Heart right ventricle (tissue), 16 donors: ENCODE measurements at regions not wholly inside any gene's neighbourhood (a gene's known extent, or its start where the extent isn't known, plus 50 kb on each side); places are given as distances from the start of the nearest gene placed in this dataset.

Experiments
- ATAC-seq, 8 donors: fragments of 200-7000 bp; cut with Tn5 transposase; one replicate each; pipeline ENCODE4 v1.9.1; 2020; ENCODE audit warnings: mild to moderate bottlenecking in 8 of 8, moderate library complexity in 8 of 8, moderate number of reproducible peaks in 1 of 8
- DNase-seq, 2 donors: peaks; one replicate each; pipeline ENCODE4 v3.0.0-alpha.2; 2020
- H3K27ac ChIP-seq, 10 donors: fragments of 200-600 bp; sonication (generic) in 2 of 10; one replicate each; pipeline versions ENCODE4 v1.5.0 to v1.8.0; 2020 to 2022; ENCODE audit warnings: mild to moderate bottlenecking in 3 of 10
- H3K27me3 ChIP-seq, 7 donors: fragments of 200-600 bp; one replicate each; pipeline ENCODE4 v1.8.0; 2021 to 2022; ENCODE audit warnings: mild to moderate bottlenecking in 2 of 7
- H3K36me3 ChIP-seq, 9 donors: fragments of 200-600 bp; sonication (generic) in 1 of 9; one replicate each; pipeline versions ENCODE4 v1.5.0 to v1.8.0; 2020 to 2022; ENCODE audit warnings: mild to moderate bottlenecking in 2 of 9
- H3K4me1 ChIP-seq, 9 donors: fragments of 200-600 bp; sonication (generic) in 1 of 9; one replicate each; pipeline versions ENCODE4 v1.5.0 to v1.8.0; 2020 to 2022; ENCODE audit warnings: mild to moderate bottlenecking in 4 of 9
- H3K4me3 ChIP-seq, 10 donors: fragments of 200-600 bp; sonication (generic) in 2 of 10; one replicate each; pipeline versions ENCODE4 v1.5.0 to v1.8.0; 2020 to 2022; ENCODE audit warnings: mild to moderate bottlenecking in 7 of 10, moderate library complexity in 2 of 10
- H3K9me3 ChIP-seq, 11 donors: fragments of 200-600 bp in 10 of 11; sonication (generic) in 2 of 11; one replicate each; pipeline versions ENCODE4 v1.5.0 to v1.8.0; 2013 to 2022; ENCODE audit warnings: mild to moderate bottlenecking in 2 of 11, control low read depth in 1 of 11, moderate library complexity in 1 of 11
- WGBS, 2 donors: extraction: QIAGEN DNeasy Blood & Tissue Kit; methylation state at CpG; one replicate each; pipeline ENCODE4 v1.1.7; 2013; ENCODE audit warnings: inconsistent platforms in 1 of 2; 5-methylcytosine and 5-hydroxymethylcytosine counted together
- intact Hi-C, 10 donors: fragments of 100-400 bp; cut with DNase I; formaldehyde crosslinking; loops; one replicate each; pipeline versions ENCODE4 v1.11.1 to v1.14.2; 2022
- TF ChIP-seq, protein P1 (sequence below), 9 donors: fragments of 200-600 bp; sonication (generic) in 2 of 9; IDR thresholded peaks; one replicate each; pipeline versions ENCODE4 v1.5.0 to v1.8.0; 2021 to 2022; ENCODE audit warnings: antibody characterized with exemption in 9 of 9, mild to moderate bottlenecking in 5 of 9, moderate library complexity in 1 of 9
- donor health status: Arrhythmogenic right ventricular cardiomyopathy.
- donor health status: ischemic (EF 13 %, LVEDD 7.1; RV severe dilation, severe dysfunction).
- donor health status: healthy with polysubstance abuse.
- donor health status: DM: no; HTN: yes; CAD: no.
- donor health status: DM: no; HTN: no; CAD: no.
- donor health status: ischemic (EF 25% LVEDD 6.9; RV normal size, moderate dysfunction).
- donor health status: ischemic (EF 25% LVEDD 5.7; RV mildly dilated, moderate dysfunction).
- donor health status: healthy.
- donor health status: DM: yes; HTN: yes; CAD: no.
- donor health status: Ischemic cardiomyopathy.
- donor health status: ischemic (EF 35%, LVEDD 5.7; RV mildly dilated, moderate dysfunction).
- donor health status: nonischemic (EF 11% LVEDD 7.7; RV severe dilation, severe dysfunction).
- donor health status: DM: yes; HTN: yes; CAD: no.
- donor health status: PGD.
- donor health status: ischemic (EF 29% LVEDD 5.4; RV normal size, mild dysfunction).
- donor health status: nonischemic (EF 23%, LVEDD 6.1; RV moderate dilation, normal function).

DNA sequence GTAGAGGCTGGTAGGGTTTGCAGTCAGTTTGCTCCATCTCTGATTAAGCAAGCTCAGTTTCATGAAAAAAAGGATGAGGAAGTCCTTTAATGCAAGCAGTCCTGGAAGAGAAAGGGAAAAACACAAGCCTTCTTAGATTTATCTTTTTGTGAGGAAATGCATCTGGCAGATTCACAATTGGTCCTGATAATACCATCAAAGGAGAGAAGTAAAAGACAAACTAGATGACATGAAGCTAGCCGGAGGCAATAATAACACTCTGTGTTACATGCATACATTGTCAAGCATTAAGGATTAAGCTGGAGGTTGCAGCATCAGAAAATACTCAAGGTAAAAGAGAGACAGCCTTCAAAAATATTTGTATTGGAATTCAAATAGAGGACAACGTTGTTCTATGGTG is 356.0 kb upstream of the TEX13C start, which contains the start of gene TENM1:
TSS of gene TENM1 (minus strand) at position 101 of the 400 bp plus-strand sequence.
- ATAC-seq, result no peak
- 40 to 48% methylated on average over 2 of the region's 2 CpGs for WGBS, 2 donors
- H3K9me3 ChIP-seq, result no peaks in the 10 kb centered on the region

GRCh38 chrX:124975456-124975855 is 344.2 kb upstream of the TEX13C start:
- Histone ChIP-seq H3K4me3 (no peak overlapping the region), H3K27me3 (no peaks in the 10 kb centered on the region), H3K9me3 (no peaks in the 10 kb centered on the region), H3K4me1 (no peaks in the 10 kb centered on the region), H3K27ac (no peak overlapping the region), H3K36me3 (no peaks in the 10 kb centered on the region)
- 88 to 89% methylated on average over 3 of the region's 3 CpGs for WGBS, 2 donors
- intact Hi-C loops, result no loop called here
- TF ChIP-seq, protein P1, sequence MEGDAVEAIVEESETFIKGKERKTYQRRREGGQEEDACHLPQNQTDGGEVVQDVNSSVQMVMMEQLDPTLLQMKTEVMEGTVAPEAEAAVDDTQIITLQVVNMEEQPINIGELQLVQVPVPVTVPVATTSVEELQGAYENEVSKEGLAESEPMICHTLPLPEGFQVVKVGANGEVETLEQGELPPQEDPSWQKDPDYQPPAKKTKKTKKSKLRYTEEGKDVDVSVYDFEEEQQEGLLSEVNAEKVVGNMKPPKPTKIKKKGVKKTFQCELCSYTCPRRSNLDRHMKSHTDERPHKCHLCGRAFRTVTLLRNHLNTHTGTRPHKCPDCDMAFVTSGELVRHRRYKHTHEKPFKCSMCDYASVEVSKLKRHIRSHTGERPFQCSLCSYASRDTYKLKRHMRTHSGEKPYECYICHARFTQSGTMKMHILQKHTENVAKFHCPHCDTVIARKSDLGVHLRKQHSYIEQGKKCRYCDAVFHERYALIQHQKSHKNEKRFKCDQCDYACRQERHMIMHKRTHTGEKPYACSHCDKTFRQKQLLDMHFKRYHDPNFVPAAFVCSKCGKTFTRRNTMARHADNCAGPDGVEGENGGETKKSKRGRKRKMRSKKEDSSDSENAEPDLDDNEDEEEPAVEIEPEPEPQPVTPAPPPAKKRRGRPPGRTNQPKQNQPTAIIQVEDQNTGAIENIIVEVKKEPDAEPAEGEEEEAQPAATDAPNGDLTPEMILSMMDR (IDR thresholded peaks at IDR 0.05), result no peak
- ATAC-seq (no peak), DNase-seq (no peak)

More for the DNA sequence above, 356.0 kb upstream of the TEX13C start, which contains the start of gene TENM1:
- no peaks in the 10 kb centered on the region for H3K27me3 ChIP-seq
- intact Hi-C loops, result no loop called here
- no peak within 1 kb of the TSS for H3K4me3 ChIP-seq
- TF ChIP-seq, protein P1 (IDR thresholded peaks at IDR 0.05), result no peak
- H3K4me1 ChIP-seq, result no peaks in the 10 kb centered on the region
- H3K27ac ChIP-seq, result no peak within 1 kb of the TSS
- no peaks in the 10 kb centered on the region for H3K36me3 ChIP-seq
- no peak for DNase-seq

DNA sequence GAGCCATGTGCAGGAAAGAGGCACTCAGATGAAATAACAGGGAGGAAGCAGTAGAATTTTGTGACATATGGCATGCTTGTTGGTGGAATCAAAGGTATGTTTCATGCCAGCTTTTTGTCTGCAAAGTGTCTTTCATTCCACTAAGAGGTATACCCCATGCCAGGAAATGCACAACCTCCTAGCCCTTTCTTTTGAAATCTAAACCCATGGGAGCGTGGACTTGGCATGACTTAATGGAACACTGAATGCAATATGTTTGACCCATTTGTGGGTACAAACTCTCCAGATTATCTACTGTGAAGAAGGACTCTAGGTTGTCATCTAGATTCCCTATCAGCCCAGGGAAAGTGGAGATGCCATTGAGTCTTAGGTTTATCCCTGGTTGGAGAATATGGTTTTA is 338.3 kb upstream of the TEX13C start:
- WGBS, 2 donors, result 85 to 94% methylated on average over 1 of the region's 1 CpG
- Histone ChIP-seq H3K27me3 (no peaks in the 10 kb centered on the region), H3K4me1 (no peaks in the 10 kb centered on the region), H3K27ac (no peak overlapping the region), H3K4me3 (no peak overlapping the region), H3K9me3 (no peaks in the 10 kb centered on the region), H3K36me3 (no peaks in the 10 kb centered on the region)
- TF ChIP-seq, protein P1 (IDR thresholded peaks at IDR 0.05), result no peak
- intact Hi-C loops, result no loop called here
- DNase-seq (no peak), ATAC-seq (no peak)

DNA sequence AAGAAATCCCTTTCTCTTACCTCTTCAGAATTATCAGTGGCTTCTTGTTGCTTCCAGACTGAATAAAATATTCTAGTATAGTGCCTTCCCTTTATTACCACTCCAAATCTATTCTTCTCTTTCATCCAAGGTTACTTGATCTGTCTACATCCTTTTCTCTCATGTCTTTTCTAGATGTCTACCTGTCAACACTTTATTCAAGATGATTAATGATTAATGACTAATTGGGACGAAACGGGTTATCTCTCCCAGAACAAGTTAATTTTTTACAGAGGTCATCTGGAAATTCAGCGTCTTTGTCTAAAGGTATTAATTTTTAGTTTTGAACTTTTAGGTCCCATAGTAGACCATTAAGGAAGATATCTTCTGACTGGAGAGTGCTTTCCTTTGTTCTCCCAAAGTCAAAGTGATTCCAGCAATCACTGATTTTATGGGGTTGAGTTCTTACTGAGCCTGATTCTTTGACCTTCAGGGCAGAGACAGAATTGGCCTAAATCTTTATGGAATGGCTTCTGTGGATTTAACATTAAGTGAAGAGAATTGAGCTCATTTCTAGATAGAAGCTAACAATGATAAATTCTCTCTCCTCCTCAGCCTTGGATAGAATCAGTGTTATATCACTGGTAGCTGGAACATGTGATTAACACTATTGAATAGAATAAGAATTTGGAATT is 335.4 kb upstream of the TEX13C start:
- DNase-seq (no peak), ATAC-seq (no peak)
- H3K4me1 ChIP-seq, result no peaks in the 10 kb centered on the region
- TF ChIP-seq, protein P1 (IDR thresholded peaks at IDR 0.05), result no peak
- intact Hi-C loops, result no loop called here
- H3K4me3 ChIP-seq, result no peak overlapping the region
- H3K27me3 ChIP-seq, result no peaks in the 10 kb centered on the region
- H3K9me3 ChIP-seq, result no peaks in the 10 kb centered on the region
- H3K36me3 ChIP-seq, result no peaks in the 10 kb centered on the region
- WGBS, 2 donors, result 44 to 64% methylated on average over 3 of the region's 3 CpGs
- no peak overlapping the region for H3K27ac ChIP-seq
